Erythroblast (primary cell): ENCODE measurements at regions not wholly inside any gene's neighbourhood (a gene's known extent, or its start where the extent isn't known, plus 50 kb on each side); places are given as distances from the start of the nearest gene placed in this dataset.

ENCODE experiments used
- GATA1 ChIP-seq: IDR thresholded peaks from 2 replicates; pipeline ENCODE4 v1.6.1; 2011; ENCODE audit warnings: low read depth, mild to moderate bottlenecking, control low read depth, low read length, moderate library complexity
- POLR2A ChIP-seq: IDR thresholded peaks from 2 replicates; pipeline ENCODE4 v1.6.1; 2011; ENCODE audit warnings: mild to moderate bottlenecking, low read length

DNA sequence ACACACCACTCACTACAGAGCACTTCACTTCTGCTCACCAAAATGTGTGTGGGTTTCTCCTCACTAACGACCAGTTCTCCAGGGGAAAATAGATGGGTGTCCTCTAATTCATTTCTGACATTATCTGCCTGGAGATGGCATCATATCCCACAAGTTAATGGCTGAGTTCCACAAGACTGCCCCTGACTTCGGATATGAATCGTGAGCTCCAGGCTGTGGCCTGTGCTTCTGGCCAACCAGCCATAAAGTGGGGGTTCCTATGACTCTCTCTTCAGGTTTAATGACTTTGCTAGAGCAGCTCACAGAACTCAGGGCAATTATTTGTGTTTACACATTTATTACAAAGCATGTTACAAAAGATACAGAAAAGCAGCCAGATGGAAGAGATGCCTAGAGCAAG, 113.0 kb upstream of the SYT13 start:
- TF ChIP-seq POLR2A (no peak), GATA1 (no peak)
